HG02938 (cell line): ENCODE measurements at regions not wholly inside any gene's neighbourhood (a gene's known extent, or its start where the extent isn't known, plus 50 kb on each side); places are given as distances from the start of the nearest gene placed in this dataset.

ENCODE experiments used
- ATAC-seq: cut with Tn5 transposase; IDR thresholded peaks from one replicate; pipeline ENCODE4 v1.9.1; 2021; ENCODE audit warnings: mild to moderate bottlenecking, moderate library complexity; ENCODE audit not compliant: unreplicated experiment

DNA sequence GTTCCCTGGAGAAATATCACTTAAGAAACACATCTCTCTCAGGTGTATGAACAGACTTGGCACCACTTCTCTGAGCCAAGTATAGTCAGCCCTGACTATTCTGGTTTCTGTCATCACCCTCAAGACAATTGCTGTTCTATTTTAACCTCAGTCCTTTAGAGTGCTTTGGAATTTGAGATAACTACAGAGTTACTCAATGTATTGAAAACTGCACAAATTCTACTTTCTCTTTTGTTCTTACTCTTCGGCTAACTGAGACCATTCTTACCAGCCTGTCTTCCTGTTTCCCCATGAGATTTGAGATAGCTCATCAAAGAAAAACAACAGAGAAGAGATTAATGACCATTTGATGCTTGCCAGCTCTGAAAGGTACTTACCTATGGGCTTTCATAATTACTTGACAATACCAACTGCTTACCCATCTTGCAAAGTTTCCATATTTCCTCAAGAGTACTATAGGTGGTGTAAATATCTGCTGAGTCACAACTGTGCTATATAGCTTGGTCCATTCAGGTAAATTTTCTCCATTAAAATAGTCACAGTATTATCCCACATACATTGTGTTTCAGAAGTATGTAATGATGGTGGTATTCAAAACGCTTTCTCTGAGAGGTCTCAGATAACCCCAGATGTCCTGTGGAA lies 467.5 kb upstream of the CHST9 start:
- ATAC-seq: peak; percentile 51

DNA sequence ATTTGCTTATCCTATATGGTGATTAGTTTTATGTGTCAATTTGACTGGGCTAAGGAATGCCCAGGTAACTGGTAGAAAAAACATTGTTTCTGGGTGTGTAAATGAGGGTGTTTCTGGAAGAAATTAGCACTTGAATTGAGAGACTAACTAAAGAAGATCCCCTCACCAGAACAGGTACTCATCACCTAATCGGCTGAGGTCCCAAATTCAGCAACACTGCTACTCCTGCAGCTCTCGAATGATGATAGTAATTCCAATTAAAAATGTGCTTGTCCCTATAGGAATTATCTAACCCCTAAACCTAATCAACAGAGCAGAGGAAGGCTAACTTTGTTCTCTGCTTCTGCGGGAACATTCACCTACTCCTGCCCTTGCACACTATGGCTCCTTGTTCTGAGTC lies 464.5 kb upstream of the CHST9 start:
- no peak for ATAC-seq

- ATAC-seq: no peak
These were observed 460.8 kb upstream of the CHST9 start for GRCh38 chr18:27645929-27646328.

DNA sequence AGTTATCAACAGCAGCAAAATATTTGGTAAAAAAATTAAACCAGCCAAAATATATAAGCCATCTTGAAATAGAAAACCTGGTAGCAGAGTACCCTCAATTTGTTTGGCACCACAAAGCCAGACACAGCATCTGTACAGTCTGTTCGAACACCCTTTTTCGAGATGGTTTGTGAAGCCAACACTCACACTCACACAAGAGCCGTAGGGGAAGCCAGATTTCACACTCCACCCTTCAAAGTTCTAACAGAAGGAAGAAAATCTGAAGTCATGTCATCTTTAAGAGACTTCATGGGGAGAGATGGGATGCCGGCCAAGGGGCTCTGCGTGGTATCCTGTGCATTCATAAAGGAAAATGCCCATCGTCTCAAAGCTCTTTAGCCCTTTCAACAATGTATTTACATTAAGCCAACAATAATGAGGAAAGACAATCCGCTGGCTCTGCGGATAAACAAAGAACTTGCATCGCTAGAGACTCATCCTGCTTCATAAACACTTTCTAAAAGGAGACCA lies 451.5 kb upstream of the CHST9 start:
- ATAC-seq: no peak

DNA sequence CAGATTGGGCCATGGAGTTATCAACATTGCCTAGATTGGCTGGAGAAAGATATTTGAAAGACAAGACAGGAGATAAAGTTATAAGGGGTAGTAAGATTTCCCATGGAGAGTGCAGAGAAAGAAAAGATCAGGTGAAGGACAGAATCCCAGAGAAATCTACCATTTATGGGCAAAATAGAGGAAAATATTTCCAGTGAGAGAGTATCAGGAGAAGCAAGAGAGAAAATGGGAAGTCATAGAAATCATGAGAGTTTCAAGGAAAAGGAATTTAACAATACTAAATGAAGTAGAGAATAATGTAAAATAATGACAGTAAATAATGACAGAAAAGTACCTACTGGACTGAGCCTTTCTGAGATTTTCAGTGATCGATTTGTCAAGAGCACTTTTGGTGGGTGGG lies 447.6 kb upstream of the CHST9 start:
- ATAC-seq: no peak

DNA sequence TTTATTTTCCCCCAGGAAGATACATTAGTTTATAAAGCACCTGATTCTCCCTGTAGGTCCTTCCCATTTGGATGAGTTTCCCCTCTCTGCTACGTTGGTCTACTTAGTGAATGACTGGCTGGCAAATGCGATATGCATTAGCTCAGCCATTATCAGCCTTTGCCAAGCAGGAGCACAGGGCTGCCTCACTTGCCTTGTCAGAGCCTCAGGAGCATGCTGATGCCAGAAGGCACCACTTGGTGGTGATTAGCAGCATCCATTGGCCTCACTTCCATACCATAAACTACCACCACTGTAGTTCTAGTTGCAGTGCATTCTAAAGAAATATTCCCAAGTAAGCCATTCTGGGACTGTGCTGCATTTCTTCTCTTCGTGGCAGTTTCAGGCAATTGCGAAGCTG lies 442.8 kb upstream of the CHST9 start:
- no peak for ATAC-seq

DNA sequence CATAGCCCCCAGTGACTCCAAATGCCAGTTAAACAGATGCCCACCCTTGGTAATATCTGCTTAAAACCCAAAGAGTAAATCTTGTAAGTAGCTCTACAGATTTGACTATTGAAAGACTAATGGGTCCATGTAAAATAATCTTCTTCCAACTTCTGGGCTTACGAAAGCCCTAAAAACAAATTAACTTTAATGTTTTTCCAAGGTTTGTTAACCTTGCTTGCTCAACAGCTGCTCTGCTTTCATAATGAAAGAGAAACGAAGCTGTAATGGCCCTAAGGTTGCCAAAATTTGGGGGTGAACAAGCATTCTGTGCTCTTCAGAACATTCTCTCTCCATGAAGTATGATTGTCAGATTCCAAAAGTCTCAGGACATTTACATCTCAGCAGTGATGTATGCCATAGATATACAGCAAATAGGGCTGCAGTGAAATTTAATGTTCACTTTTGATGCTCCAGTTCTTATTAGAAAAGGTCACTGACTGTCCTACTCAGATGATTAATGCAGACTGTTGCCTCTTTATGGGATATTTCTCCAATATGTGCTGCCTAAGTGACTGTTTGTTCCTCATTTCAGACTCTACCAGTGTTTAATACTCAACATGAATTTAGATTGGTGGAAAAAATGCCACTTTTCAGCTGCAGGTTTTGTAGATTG lies 436.3 kb upstream of the CHST9 start:
- no peak for ATAC-seq

DNA sequence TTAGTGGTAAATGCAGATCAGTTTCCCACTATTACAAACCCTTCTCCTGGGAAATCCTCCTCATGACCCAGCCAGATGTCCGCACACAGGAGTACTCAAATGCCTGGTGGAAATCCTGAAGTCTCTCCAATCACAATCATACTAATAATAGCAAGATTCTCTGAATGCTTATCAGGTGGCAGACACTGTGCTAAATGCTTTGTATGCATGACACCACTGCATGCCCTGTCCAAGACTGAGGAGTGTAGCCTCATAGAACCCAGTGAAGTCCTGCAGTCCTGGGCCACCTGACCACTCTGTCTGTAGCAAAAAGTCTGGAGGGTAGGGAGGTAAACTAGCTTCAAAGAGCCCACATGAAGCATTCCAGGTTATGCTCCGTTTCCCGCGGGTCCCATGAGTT lies 434.8 kb upstream of the CHST9 start:
- no peak for ATAC-seq

DNA sequence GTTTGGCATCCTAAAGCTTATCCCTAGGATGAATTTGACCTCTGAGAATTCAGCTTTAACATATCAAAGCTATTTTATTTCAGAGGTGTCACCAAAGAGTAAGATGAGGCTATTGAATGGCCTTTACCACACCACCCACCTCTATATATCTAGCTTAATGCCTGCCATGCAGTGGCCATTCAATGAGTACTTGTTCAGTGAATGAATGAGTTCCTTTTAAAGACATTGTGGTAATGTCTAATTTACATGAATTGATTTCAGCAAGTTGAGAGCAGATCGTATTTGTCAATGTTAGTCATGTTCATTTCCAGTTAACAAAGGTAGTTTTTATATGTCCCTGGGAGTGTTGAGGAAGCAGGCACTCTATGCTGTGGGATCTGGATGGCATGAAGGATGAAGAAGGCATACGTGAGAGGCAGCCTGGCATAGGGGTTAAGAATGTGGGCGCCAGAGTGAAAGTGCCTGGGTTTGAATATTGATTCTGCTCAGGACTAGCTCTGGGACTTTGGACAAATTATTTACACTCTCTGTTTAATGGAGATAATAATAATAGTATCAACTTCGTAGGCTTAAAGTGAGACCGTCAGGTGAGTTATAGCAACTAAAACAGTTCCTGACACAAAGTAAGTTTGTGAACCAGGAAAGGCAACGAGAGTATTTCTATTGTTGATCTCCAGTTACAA lies 434.1 kb upstream of the CHST9 start:
- ATAC-seq: no peak

DNA sequence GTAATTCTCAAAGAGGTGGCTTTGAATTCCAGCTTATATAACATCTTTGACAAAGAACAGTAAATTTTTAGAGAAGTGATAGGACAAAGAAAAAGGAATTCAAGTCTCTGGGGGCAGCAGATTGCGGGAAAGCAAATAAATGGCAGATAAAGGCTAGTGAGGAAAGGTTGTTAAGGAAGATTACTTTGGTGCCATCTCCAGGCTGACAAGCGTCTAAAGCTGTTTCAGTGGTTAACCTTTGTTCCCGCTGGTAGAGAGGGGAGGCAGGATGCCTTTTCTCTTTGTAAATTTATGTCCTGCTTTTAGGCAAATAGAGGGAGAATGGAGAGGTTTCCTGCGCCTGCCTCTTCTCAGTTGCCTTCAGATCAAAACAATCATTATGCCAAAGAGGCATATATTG lies 431.2 kb upstream of the CHST9 start:
- no peak for ATAC-seq

GRCh38 chr18:27614951-27615844 lies 430.1 kb upstream of the CHST9 start:
- ATAC-seq: no peak

GRCh38 chr18:27609221-27609620 lies 424.1 kb upstream of the CHST9 start:
- no peak for ATAC-seq

DNA sequence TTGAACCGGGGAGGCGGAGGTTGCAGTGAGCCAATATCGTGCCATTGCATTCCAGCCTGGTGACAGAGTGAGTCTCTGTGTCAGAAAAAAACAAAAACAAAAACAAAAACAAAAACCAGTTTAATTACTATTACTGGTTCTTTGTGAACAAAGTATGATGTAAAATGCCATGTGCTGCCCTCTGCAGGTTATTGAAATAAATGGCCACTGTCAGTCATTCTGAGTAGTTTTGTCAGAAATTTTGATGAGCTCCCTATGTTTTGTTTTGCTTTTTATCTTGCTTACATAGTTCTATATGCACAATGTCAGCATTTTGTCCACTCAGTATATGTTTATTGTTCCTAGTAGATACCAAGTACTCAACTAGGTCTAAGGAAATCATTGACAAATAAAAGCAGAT lies 423.6 kb upstream of the CHST9 start:
- ATAC-seq: no peak

DNA sequence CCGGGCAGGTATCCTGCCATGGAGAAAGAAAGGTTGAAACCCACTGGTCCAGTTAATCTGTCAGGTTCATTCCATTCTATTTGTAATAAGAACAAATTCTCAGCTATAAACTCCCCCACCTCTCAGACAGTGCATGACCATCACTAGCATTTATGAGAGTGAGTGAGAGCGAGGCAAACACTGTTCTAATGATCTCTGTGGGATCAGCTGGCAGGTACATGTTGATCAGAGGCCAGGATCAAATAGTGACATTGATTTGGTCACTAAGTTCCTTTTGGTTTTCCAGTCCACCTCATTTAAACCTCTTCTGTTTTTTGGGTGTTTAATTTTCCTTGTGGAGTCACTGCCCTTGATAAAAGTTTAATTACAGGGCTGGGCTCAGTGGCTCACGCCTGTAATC lies 423.1 kb upstream of the CHST9 start:
- no peak for ATAC-seq

DNA sequence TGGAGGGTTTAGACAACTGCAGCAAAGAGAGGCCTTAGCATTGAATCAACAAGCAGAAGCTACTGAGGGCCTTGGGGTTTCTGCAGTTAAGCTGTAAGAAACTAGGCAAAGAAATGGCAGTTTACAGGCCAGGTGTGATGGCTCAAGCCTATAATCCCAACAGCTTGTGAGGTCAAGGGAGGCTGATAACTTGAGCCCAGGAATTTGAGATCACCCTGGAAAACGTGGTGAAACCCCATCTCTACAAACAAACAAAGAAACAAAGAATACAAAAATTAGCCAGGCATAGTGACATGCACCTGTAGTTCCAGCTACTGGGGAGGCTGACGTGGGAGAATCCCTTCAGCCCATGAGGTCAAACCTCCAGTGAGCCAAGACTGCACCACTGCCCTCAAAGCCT lies 421.6 kb upstream of the CHST9 start:
- no peak for ATAC-seq

GRCh38 chr18:27605107-27605834 lies 420.2 kb upstream of the CHST9 start:
- peak; percentile 90 for ATAC-seq

DNA sequence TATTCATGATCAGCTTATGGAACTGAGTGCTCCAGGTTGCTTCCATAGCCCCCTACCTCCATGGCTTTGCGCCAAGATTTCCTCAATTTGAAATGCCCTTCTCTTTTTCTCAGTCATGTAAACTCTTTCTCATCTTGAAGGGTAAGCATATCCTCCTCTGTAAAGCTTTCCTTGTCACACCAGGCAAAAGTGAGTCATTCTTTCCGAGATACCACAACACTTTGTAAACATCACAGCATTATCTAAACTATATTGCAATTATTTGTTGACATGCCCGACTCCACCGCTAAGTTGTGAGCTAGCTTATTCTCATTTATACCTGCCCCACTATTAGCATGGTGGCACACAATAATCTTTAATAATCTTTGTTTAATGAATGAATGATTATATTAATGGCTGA lies 419.5 kb upstream of the CHST9 start:
- ATAC-seq: no peak

DNA sequence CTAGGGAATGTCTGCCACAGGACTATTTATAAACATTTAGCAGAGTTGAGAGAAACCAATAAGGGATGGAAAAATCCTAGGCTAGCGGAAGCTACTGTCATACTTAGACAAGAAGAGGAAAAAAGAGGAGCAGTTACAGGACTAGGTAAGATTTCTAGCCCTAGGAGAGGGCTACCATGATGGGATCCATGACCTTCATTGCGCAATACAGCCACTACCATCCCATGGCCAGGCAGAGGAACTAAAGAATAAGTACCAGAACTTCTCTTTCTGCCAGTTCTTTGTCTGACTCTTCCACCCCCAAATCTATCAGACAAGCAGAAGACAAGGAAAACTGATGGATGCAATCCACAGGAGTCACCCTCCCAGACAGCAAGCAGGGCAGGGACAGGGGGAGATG lies 417.0 kb upstream of the CHST9 start:
- no peak for ATAC-seq

DNA sequence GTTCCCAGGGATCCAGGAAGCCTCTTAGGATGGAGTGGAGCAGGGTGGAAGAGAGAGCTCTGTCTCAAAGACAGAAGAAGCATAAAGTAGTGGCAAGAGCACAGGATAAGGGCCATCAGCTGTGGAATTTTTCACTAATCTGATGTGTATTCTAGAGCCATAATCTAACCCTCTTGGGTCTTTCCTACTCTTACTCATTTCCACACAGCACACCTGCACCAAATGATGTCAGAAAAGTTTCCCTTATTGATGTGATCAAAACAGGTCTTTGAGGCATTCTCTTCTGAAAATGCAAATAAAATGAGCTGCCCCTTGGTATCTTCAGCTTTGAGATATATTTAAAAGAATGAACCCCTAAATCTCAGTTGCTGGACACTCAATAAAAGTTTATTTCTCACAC lies 415.1 kb upstream of the CHST9 start:
- ATAC-seq: no peak

DNA sequence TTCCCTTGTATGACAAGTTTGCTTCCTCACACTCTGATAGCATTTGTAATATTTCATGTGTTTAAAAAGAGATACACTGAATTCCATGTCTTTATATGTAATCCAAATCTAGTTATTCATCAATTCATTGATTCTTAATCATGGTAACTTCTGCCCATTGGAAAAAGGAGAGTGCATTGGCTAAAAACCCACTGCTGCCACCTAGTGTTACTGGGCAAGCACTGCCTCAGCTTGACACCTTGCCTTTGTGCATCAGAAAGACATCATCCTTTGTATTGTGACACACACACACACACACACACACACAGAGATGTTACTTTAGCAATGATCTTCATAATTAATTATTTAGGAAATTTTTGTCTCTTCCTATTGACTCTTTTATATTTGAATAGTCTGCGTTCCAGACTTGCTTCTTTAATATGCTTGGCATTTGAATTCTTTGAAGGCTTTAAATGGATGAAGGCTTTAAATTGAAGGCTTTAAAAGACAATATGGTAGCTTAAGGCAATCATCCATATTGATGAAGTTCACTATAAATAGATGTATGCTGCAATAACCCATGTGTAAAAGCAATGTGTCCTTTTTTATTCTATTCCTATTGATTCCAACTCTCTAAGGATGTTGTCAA lies 414.2 kb upstream of the CHST9 start:
- peak; percentile 86 for ATAC-seq
